Fibroblast of lung (primary cell): ENCODE measurements at regions not wholly inside any gene's neighbourhood (a gene's known extent, or its start where the extent isn't known, plus 50 kb on each side); places are given as distances from the start of the nearest gene placed in this dataset.
"Not testable (repeated sequence)": the region's sequence is repeated elsewhere in the genome, so short reads cannot be mapped to it uniquely, and the experiment has no call there.

ENCODE experiments used
- DNase-seq, 2 donors: peaks; one replicate each; pipeline versions ENCODE4 v3.0.0 to v3.0.0-alpha.2; 2010; ENCODE audit warnings: low read depth in 2 of 2
- H2AFZ ChIP-seq: 2 replicates; pipeline ENCODE4 v1.5.1; 2012; ENCODE audit warnings: low read length, control low read depth, inconsistent platforms
- H3K27ac ChIP-seq: 2 replicates; pipeline ENCODE4 v1.5.1; 2011; ENCODE audit warnings: low read length, control low read depth; ENCODE audit not compliant: insufficient read depth
- H3K27me3 ChIP-seq: 2 replicates; pipeline ENCODE4 v1.5.1; 2011; ENCODE audit warnings: mild to moderate bottlenecking, low read length; ENCODE audit not compliant: control insufficient read depth, insufficient read depth
- H3K36me3 ChIP-seq: 2 replicates; pipeline ENCODE4 v1.5.1; 2011; ENCODE audit warnings: low read length; ENCODE audit not compliant: control insufficient read depth, insufficient read depth
- H3K4me1 ChIP-seq: 2 replicates; pipeline ENCODE4 v1.5.1; 2011; ENCODE audit warnings: low read length; ENCODE audit not compliant: control insufficient read depth, insufficient read depth; ENCODE audit errors: extremely low read depth
- H3K4me2 ChIP-seq: 2 replicates; pipeline ENCODE4 v1.5.1; 2011; ENCODE audit warnings: low read length, control low read depth; ENCODE audit not compliant: insufficient read depth; ENCODE audit errors: extremely low read depth
- H3K4me3 ChIP-seq, 4 experiments: fragments of 200-600 bp in 1 of 4; sonication (generic) in 1 of 4; replicated peaks in 1 of 4; 2 replicates each; pipeline ENCODE4 v1.5.1; 2011 to 2016; ENCODE audit warnings: low read length in 4 of 4, low read depth in 3 of 4, mild to moderate bottlenecking in 3 of 4, control low read depth in 2 of 4, inconsistent platforms in 1 of 4, mixed read lengths in 1 of 4; ENCODE audit not compliant: insufficient read depth in 1 of 4; ENCODE audit errors: control extremely low read depth in 1 of 4
- H3K79me2 ChIP-seq: 2 replicates; pipeline ENCODE4 v1.5.1; 2012; ENCODE audit warnings: mild to moderate bottlenecking, low read length, inconsistent platforms; ENCODE audit not compliant: control insufficient read depth, insufficient read depth
- H3K9ac ChIP-seq: 2 replicates; pipeline ENCODE4 v1.5.1; 2011; ENCODE audit warnings: mild to moderate bottlenecking, low read length, control low read depth; ENCODE audit not compliant: insufficient read depth
- H3K9me3 ChIP-seq: 2 replicates; pipeline ENCODE4 v1.5.1; 2012; ENCODE audit warnings: low read depth, low read length; ENCODE audit not compliant: control insufficient read depth, insufficient read depth
- H4K20me1 ChIP-seq: 2 replicates; pipeline ENCODE4 v1.5.1; 2011; ENCODE audit warnings: low read length; ENCODE audit not compliant: control insufficient read depth, insufficient read depth; ENCODE audit errors: extremely low read depth
- EZH2 ChIP-seq: IDR thresholded peaks from 2 replicates; pipeline ENCODE4 v1.5.1; 2012; ENCODE audit warnings: low read length, control low read depth, mild to moderate bottlenecking; ENCODE audit errors: missing control alignments
- TF ChIP-seq, protein P1 (sequence below), 2 donors: IDR thresholded peaks in 1 of 2; conservative IDR thresholded peaks in 1 of 2; 1 replicate in 1 of 2; 2 replicates in 1 of 2; pipeline ENCODE4 v1.5.1; 2011 to 2012; ENCODE audit warnings: low read length in 2 of 2, control low read depth in 1 of 2, inconsistent platforms in 1 of 2, low read depth in 1 of 2, mild to moderate bottlenecking in 1 of 2

DNA sequence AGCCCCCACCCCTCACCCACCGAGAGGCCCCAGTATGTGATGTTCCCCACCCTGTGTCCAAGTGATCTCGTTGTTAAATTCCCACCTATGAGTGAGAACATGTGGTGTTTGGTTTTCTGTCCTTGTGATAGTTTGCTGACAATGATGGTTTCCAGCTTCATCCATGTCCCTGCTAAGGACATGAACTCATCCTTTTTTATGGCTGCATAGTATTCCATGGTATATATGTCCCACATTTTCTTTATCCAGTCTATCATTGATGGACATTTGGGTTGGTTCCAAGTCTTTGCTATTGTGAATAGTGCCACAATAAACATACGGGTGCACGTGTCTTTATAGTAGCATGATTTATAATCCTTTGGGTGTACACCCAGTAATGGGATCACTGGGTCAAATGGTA is 79.2 kb downstream of the PXDC1 start:
- H3K4me1 ChIP-seq, H4K20me1 ChIP-seq: not testable (repeated sequence)

DNA sequence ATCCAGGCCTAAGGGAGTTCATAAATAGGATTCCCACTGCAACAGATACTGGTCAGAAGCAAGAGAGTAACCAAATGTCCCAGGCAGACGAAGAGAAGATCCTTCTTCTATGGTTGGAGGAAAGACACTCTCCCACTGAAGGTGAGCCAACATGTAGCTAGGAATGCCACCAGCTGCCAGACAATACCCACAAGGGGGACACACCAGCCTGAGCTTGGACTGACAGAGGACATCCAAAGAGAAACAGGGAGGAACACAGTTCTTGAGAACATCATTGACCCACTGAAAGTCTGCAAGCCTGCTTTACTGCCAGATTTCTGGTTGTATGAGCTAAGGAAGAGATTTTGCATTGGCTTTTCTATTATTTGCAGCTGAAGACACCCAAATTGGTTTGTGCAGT is 80.1 kb downstream of the PXDC1 start:
- H2AFZ ChIP-seq: no peak overlapping the region
- H3K9me3 ChIP-seq: no peaks in the 10 kb centered on the region
- H3K79me2 ChIP-seq: no peaks in the 10 kb centered on the region
- no peak overlapping the region for H3K27ac ChIP-seq
- H3K4me2 ChIP-seq: no peak overlapping the region
- H4K20me1 ChIP-seq: peaks cover 1% of the 10 kb centered on the region
- no peak for TF ChIP-seq EZH2
- TF ChIP-seq, protein P1, sequence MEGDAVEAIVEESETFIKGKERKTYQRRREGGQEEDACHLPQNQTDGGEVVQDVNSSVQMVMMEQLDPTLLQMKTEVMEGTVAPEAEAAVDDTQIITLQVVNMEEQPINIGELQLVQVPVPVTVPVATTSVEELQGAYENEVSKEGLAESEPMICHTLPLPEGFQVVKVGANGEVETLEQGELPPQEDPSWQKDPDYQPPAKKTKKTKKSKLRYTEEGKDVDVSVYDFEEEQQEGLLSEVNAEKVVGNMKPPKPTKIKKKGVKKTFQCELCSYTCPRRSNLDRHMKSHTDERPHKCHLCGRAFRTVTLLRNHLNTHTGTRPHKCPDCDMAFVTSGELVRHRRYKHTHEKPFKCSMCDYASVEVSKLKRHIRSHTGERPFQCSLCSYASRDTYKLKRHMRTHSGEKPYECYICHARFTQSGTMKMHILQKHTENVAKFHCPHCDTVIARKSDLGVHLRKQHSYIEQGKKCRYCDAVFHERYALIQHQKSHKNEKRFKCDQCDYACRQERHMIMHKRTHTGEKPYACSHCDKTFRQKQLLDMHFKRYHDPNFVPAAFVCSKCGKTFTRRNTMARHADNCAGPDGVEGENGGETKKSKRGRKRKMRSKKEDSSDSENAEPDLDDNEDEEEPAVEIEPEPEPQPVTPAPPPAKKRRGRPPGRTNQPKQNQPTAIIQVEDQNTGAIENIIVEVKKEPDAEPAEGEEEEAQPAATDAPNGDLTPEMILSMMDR (conservative IDR thresholded peaks at IDR 0.05 in 1 of 2, IDR thresholded peaks at IDR 0.05 in 1 of 2; ENCODE audit: low read depth in 1 of 2, low read length in 2 of 2): no peak
- H3K27me3 ChIP-seq: peaks cover 3% of the 10 kb centered on the region
- H3K4me3 ChIP-seq: no peak overlapping the region
- no peak for DNase-seq
- H3K4me1 ChIP-seq: no peaks in the 10 kb centered on the region
- H3K9ac ChIP-seq: no peak overlapping the region
- H3K36me3 ChIP-seq: no peaks in the 10 kb centered on the region

More for the DNA sequence above, 79.2 kb downstream of the PXDC1 start:
- H3K9ac ChIP-seq, H3K4me2 ChIP-seq, H3K9me3 ChIP-seq, H3K79me2 ChIP-seq, H3K4me3 ChIP-seq, H3K27me3 ChIP-seq, DNase-seq, H3K36me3 ChIP-seq, H2AFZ ChIP-seq, H3K27ac ChIP-seq: not testable (repeated sequence)

DNA sequence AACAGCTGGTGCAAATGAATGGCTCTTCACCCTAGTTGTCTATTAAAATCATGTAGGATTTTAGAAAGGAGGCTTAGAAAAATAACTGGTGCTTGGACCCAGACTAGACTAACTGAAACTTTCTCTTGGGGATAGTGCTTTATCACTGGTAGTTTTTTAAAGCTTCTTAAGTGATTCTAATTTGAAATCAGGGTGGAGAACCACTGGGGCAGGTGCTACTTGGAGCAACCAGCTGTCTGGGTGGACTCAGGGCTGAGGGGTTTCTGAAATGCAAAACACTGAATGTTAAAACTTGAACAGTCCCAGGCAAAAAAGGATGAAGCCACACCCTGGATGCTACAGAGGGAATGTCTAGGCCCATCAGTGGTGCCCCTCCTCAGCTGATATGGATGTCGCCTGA is 81.2 kb downstream of the PXDC1 start:
- Histone ChIP-seq H3K9me3 (no peaks in the 10 kb centered on the region), H3K4me2 (no peak overlapping the region), H3K79me2 (no peaks in the 10 kb centered on the region), H3K36me3 (no peaks in the 10 kb centered on the region), H3K9ac (no peak overlapping the region), H3K4me1 (no peaks in the 10 kb centered on the region), H3K4me3 (no peak overlapping the region), H3K27me3 (peaks cover 9% of the 10 kb centered on the region), H2AFZ (no peak overlapping the region), H3K27ac (no peak overlapping the region), H4K20me1 (peaks cover 1% of the 10 kb centered on the region)
- DNase-seq: no peak
- TF ChIP-seq EZH2: no peak

DNA sequence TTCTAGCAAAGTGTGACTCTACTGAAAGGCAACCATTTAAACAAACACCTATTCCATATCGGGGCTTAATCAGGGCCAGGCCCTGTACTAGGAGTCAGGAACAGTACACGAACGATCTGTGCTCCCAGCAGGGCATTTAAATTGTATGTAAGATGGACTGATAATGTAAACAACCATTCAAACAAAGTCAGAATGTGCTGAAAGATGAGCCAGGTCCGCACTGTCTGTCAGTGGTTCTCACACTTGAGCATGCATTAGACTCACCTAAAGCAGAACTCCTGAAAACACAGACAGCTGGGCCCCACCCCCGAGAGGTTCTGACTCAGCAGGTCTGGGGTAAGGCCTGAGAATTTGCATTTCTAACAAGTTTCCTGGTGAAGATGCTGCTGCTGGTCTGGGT is 81.6 kb downstream of the PXDC1 start:
- Histone ChIP-seq H3K27me3 (peaks cover 9% of the 10 kb centered on the region), H3K4me1 (no peaks in the 10 kb centered on the region), H3K36me3 (no peaks in the 10 kb centered on the region), H3K4me3 (no peak overlapping the region), H3K9me3 (no peaks in the 10 kb centered on the region), H3K79me2 (no peaks in the 10 kb centered on the region), H3K9ac (no peak overlapping the region), H3K27ac (no peak overlapping the region), H4K20me1 (peaks cover 1% of the 10 kb centered on the region), H2AFZ (no peak overlapping the region), H3K4me2 (no peak overlapping the region)
- TF ChIP-seq EZH2: no peak
- TF ChIP-seq, protein P1 (conservative IDR thresholded peaks at IDR 0.05 in 1 of 2, IDR thresholded peaks at IDR 0.05 in 1 of 2; ENCODE audit: low read depth in 1 of 2, low read length in 2 of 2): no peak
- DNase-seq: no peak
